Activated CD8-positive, alpha-beta T cell treated with anti-CD3 and anti-CD28 coated beads for 36 hours (primary cell): ENCODE measurements at regions not wholly inside any gene's neighbourhood (a gene's known extent, or its start where the extent isn't known, plus 50 kb on each side); places are given as distances from the start of the nearest gene placed in this dataset.

Experiments
- ATAC-seq: fragments of 200-7000 bp; cut with Tn5 transposase; one replicate; pipeline ENCODE4 v1.10.0; 2021; ENCODE audit warnings: mild to moderate bottlenecking, moderate library complexity
- CTCF ChIA-PET: fragments of 350-600 bp; sonication (Branson Sonifier 250); formaldehyde crosslinking; loops from one replicate; lab custom pipeline; 2021; ENCODE audit warnings: antibody characterized with exemption; lab: Charles Lee
- POLR2A ChIA-PET: fragments of 350-600 bp; sonication (Branson Sonifier 250); formaldehyde crosslinking; loops from one replicate; lab custom pipeline; 2021; ENCODE audit warnings: antibody characterized with exemption; lab: Charles Lee
- DNase-seq: peaks from one replicate; pipeline ENCODE4 v3.0.0-alpha.2; 2020
- H3K27ac Mint-ChIP-seq: one replicate; pipeline ENCODE4 v1.8.0; 2021; ENCODE audit warnings: mild to moderate bottlenecking, mixed read lengths
- H3K27me3 Mint-ChIP-seq: one replicate; pipeline ENCODE4 v1.8.0; 2021; ENCODE audit warnings: mixed read lengths
- H3K36me3 Mint-ChIP-seq: one replicate; pipeline ENCODE4 v1.8.0; 2021; ENCODE audit warnings: low read depth, mixed read lengths
- H3K4me1 Mint-ChIP-seq: one replicate; pipeline ENCODE4 v1.8.0; 2021; ENCODE audit warnings: low read depth, mixed read lengths
- H3K4me3 Mint-ChIP-seq: one replicate; pipeline ENCODE4 v1.8.0; 2021; ENCODE audit warnings: mild to moderate bottlenecking, moderate library complexity, mixed read lengths
- H3K9me3 Mint-ChIP-seq: one replicate; pipeline ENCODE4 v1.8.0; 2021; ENCODE audit warnings: mixed read lengths
- CTCF ChIP-seq: fragments of 200-600 bp; IDR thresholded peaks from one replicate; pipeline ENCODE4 v1.8.0; 2022; ENCODE audit warnings: antibody characterized with exemption, mild to moderate bottlenecking
- intact Hi-C: fragments of 100-400 bp; cut with micrococcal nuclease; formaldehyde crosslinking; loops from one replicate; pipeline ENCODE4 v1.10.0; 2022

DNA sequence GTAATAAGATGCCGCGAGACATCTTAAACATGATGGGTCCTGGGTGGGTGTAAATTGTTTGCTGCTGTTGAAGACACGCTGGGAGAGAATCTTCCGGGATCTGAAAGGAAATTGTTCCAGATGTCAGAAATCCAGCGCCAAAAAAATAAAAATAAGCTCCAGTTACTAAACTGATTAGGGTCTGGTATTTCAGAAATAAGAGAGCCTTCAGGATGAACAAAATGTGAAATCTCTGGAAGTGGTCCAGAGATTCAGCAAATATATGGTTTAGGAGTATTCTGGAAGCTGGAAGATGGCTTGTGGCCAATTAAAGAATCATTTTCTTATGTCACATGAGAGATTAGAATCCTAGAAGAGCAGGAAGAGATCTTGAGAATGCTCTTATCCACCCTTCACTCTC is 75.8 kb upstream of the NHS start:
- CTCF ChIA-PET, result no interaction called here
- ATAC-seq, result no peak
- H3K27me3 Mint-ChIP-seq, result no peaks in the 10 kb centered on the region

GRCh38 chrX:17323397-17323796 is 51.6 kb upstream of the NHS start:
- H3K9me3 Mint-ChIP-seq, result peaks cover 3% of the 10 kb centered on the region
- ChIA-PET CTCF (no interaction called here), POLR2A (no interaction called here)
- intact Hi-C loops, result no loop called here
- no peaks in the 10 kb centered on the region for H3K27me3 Mint-ChIP-seq
- no peak for TF ChIP-seq CTCF
- H3K27ac Mint-ChIP-seq, result no peak overlapping the region
- H3K4me1 Mint-ChIP-seq, result no peaks in the 10 kb centered on the region
- no peak overlapping the region for H3K4me3 Mint-ChIP-seq
- ATAC-seq (no peak), DNase-seq (no peak)
- no peaks in the 10 kb centered on the region for H3K36me3 Mint-ChIP-seq

More for the DNA sequence above, 75.8 kb upstream of the NHS start:
- H3K9me3 Mint-ChIP-seq, result no peaks in the 10 kb centered on the region
- no peak for DNase-seq
- intact Hi-C loops, result no loop called here
- no peaks in the 10 kb centered on the region for H3K4me1 Mint-ChIP-seq
- POLR2A ChIA-PET, result no interaction called here
- no peak overlapping the region for H3K4me3 Mint-ChIP-seq
- TF ChIP-seq CTCF, result no peak
- no peak overlapping the region for H3K27ac Mint-ChIP-seq
- H3K36me3 Mint-ChIP-seq, result no peaks in the 10 kb centered on the region
